OCI-LY7 (cell line): ENCODE measurements at regions not wholly inside any gene's neighbourhood (a gene's known extent, or its start where the extent isn't known, plus 50 kb on each side); places are given as distances from the start of the nearest gene placed in this dataset.

Experiments
- BruUV-seq: library from RNA; stranded (reverse); fragments of 400-500 nt; replicated peaks from 2 replicates; lab custom pipeline; 2021; lab: Mats Ljungman, UMichigan
- CTCF ChIA-PET: fragments of 300-600 bp; sonication (Branson Sonifier 250); formaldehyde crosslinking; loops from one replicate; lab custom pipeline; 2022; ENCODE audit warnings: antibody characterized with exemption; ENCODE audit not compliant: unreplicated experiment; lab: Charles Lee
- POLR2A ChIA-PET: fragments of 300-600 bp; sonication (Branson Sonifier 250); formaldehyde crosslinking; loops from one replicate; lab custom pipeline; 2022; ENCODE audit warnings: antibody characterized with exemption; lab: Charles Lee
- DNase-seq: peaks from one replicate; pipeline ENCODE4 v3.0.0-alpha.2; 2015; ENCODE audit warnings: low spot score
- H2AFZ ChIP-seq: fragments of 200-600 bp; sonication (generic), shearing (Covaris generic); 2 replicates; pipeline ENCODE4 v1.6.1; 2014; ENCODE audit warnings: mild to moderate bottlenecking, antibody characterized with exemption, low read length, moderate library complexity
- H3K27ac ChIP-seq: fragments of 200-600 bp; sonication (generic); 2 replicates; pipeline ENCODE4 v1.5.1; 2014; ENCODE audit warnings: mixed run types, low read depth, mild to moderate bottlenecking, moderate library complexity, low read length, inconsistent platforms; ENCODE audit not compliant: poor library complexity, severe bottlenecking
- H3K36me3 ChIP-seq: fragments of 200-600 bp; sonication (generic); 2 replicates; pipeline ENCODE4 v1.6.1; 2014; ENCODE audit warnings: mild to moderate bottlenecking, antibody characterized with exemption, low read length, moderate library complexity, mixed read lengths; ENCODE audit not compliant: insufficient read depth
- H3K4me1 ChIP-seq: fragments of 200-600 bp; sonication (generic); 2 replicates; pipeline ENCODE4 v1.5.1; 2014; ENCODE audit warnings: mild to moderate bottlenecking, low read length; ENCODE audit not compliant: insufficient read depth, poor library complexity, severe bottlenecking
- H3K4me2 ChIP-seq: fragments of 200-600 bp; sonication (generic); 2 replicates; pipeline ENCODE4 v1.6.1; 2014; ENCODE audit warnings: mild to moderate bottlenecking, low read length
- H3K4me3 ChIP-seq: fragments of 200-600 bp; sonication (generic); 2 replicates; pipeline ENCODE4 v1.5.1; 2014; ENCODE audit warnings: mild to moderate bottlenecking, low read depth, low read length; ENCODE audit not compliant: poor library complexity, severe bottlenecking
- H3K79me2 ChIP-seq: fragments of 200-600 bp; sonication (generic); 2 replicates; pipeline ENCODE4 v1.6.1; 2016; ENCODE audit warnings: low read depth, mild to moderate bottlenecking, low read length, moderate library complexity, mixed read lengths; ENCODE audit not compliant: insufficient read depth
- H3K9me2 ChIP-seq: fragments of 200-600 bp; sonication (generic); 2 replicates; pipeline ENCODE4 v1.6.1; 2016; ENCODE audit warnings: mild to moderate bottlenecking, low read length, mixed read lengths; ENCODE audit not compliant: insufficient read depth
- H3K9me3 ChIP-seq: fragments of 200-600 bp; sonication (generic); 2 replicates; pipeline ENCODE4 v1.6.1; 2014; ENCODE audit warnings: mild to moderate bottlenecking, mixed run types, low read length, mixed read lengths
- H4K20me1 ChIP-seq: fragments of 200-600 bp; sonication (generic); 2 replicates; pipeline ENCODE4 v1.6.1; 2014; ENCODE audit warnings: mild to moderate bottlenecking, antibody characterized with exemption, low read length, moderate library complexity, mixed read lengths; ENCODE audit not compliant: insufficient read depth
- CTCF ChIP-seq: fragments of 200-600 bp; sonication (generic); conservative IDR thresholded peaks from 2 replicates; pipeline ENCODE4 v1.5.1; 2014; ENCODE audit warnings: mild to moderate bottlenecking, antibody characterized with exemption, low read length, moderate library complexity, mixed read lengths
- EZH2phosphoT487 ChIP-seq: fragments of 200-600 bp; sonication (generic); IDR thresholded peaks from 2 replicates; pipeline ENCODE4 v1.6.1; 2018; ENCODE audit warnings: low read depth, borderline replicate concordance, mild to moderate bottlenecking, mixed run types, antibody characterized with exemption, low read length, moderate library complexity, mixed read lengths
- intact Hi-C: fragments of 100-400 bp; cut with micrococcal nuclease; formaldehyde crosslinking; loops from one replicate; pipeline ENCODE4 v1.10.0; 2022; ENCODE audit not compliant: unreplicated experiment

- no peaks in the 10 kb centered on the region for H4K20me1 ChIP-seq
- intact Hi-C loops: no loop called here
- no peak for DNase-seq
- H2AFZ ChIP-seq: no peak overlapping the region
- H3K9me2 ChIP-seq: no peaks in the 10 kb centered on the region
- H3K4me2 ChIP-seq: no peak overlapping the region
- no peak overlapping the region for H3K27ac ChIP-seq
- H3K9me3 ChIP-seq: no peaks in the 10 kb centered on the region
- H3K4me3 ChIP-seq: no peak overlapping the region
- H3K4me1 ChIP-seq: no peaks in the 10 kb centered on the region
- no peaks in the 10 kb centered on the region for H3K36me3 ChIP-seq
- POLR2A ChIA-PET: no interaction called here
- no TSS peak for BruUV-seq
- TF ChIP-seq CTCF (no peak), EZH2phosphoT487 (no peak)
- no peaks in the 10 kb centered on the region for H3K79me2 ChIP-seq
- CTCF ChIA-PET: no interaction called here
Observed at GRCh38 chr9:22288661-22289060, 158.0 kb upstream of the DMRTA1 start.

DNA sequence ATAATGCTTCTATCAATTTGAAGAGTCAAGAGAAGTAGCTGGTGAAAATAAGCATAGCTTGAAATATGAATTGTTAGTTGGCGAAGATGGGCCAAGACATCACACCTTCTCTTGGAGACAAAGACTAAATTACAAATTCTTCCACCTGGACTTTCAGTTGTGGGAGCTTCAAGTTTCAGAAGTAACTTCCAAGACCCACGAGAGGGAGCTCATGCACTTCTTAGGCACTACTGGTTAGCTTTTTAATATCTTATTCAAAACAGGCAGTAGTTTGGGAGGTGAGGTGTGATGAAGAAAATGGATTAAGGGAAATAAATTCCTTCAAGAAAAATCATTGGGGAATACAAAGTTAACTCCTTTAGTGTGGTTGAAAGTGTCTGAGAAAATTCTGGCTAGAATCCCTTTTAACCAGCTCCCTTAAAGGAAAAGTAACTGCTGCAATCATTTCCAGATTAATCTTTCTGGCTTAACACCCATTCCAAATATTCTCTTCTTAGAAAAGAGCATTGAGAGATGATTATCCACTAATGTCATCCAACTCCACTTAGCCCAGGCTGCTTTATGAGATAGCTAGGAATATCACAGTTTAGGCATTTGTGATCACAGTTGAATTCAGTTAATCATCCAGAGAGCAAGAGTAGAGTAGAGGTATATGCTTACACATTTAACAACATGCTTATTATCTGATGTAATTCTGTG, 139.5 kb upstream of the DMRTA1 start:
- H3K4me3 ChIP-seq: no peak overlapping the region
- no peak overlapping the region for H2AFZ ChIP-seq
- no peaks in the 10 kb centered on the region for H3K9me3 ChIP-seq
- H3K79me2 ChIP-seq: no peaks in the 10 kb centered on the region
- intact Hi-C loops: loop anchor here (1.0 kb wide), 1 partner anchor 145 kb away; no protein-coding TSS in a partner anchor
- no peaks in the 10 kb centered on the region for H3K9me2 ChIP-seq
- CTCF ChIA-PET: no interaction called here
- no peak overlapping the region for H3K27ac ChIP-seq
- peak; percentile 60 for DNase-seq
- H4K20me1 ChIP-seq: no peaks in the 10 kb centered on the region
- peak; percentile 85 for TF ChIP-seq CTCF
- TF ChIP-seq EZH2phosphoT487: no peak
- POLR2A ChIA-PET: interaction anchor here (0.7 kb wide), 1 partner anchor 523 kb away, joined by 3 read pairs; no protein-coding TSS in a partner anchor
- H3K4me1 ChIP-seq: no peaks in the 10 kb centered on the region
- no TSS peak for BruUV-seq
- H3K36me3 ChIP-seq: no peaks in the 10 kb centered on the region
- no peak overlapping the region for H3K4me2 ChIP-seq

DNA sequence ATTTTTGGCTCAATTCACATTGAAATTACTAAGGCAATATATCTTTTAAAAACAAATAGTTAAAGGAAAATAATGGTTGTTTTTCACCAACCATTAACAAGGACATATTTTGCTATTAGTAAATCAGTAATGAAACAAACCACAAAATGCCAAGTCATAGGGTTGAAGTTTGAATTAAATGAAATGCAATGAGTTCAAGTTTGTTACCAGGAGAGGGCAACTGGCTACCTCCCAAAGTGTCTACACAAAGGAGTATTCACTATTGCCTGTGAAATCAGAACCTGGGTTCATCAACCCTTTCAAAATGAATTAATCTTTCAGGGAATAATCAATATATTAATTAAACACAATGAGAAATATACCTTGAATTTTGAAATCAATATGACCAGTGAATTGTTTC, 138.4 kb upstream of the DMRTA1 start:
- Histone ChIP-seq H3K9me3 (no peaks in the 10 kb centered on the region), H3K4me1 (no peaks in the 10 kb centered on the region), H3K4me2 (no peak overlapping the region), H3K9me2 (no peaks in the 10 kb centered on the region), H3K4me3 (no peak overlapping the region), H3K36me3 (no peaks in the 10 kb centered on the region), H4K20me1 (no peaks in the 10 kb centered on the region), H2AFZ (no peak overlapping the region), H3K27ac (no peak overlapping the region), H3K79me2 (no peaks in the 10 kb centered on the region)
- ChIA-PET CTCF (no interaction called here), POLR2A (no interaction called here)
- no peak for DNase-seq
- intact Hi-C loops: no loop called here
- BruUV-seq: no TSS peak
- no peak for TF ChIP-seq EZH2phosphoT487
- no peak for TF ChIP-seq CTCF
